T47D (cell line): ENCODE measurements at regions not wholly inside any gene's neighbourhood (a gene's known extent, or its start where the extent isn't known, plus 50 kb on each side); places are given as distances from the start of the nearest gene placed in this dataset.

Experiments
- DNase-seq, 2 experiments: peaks; one replicate each; pipeline versions ENCODE4 v3.0.0 to v3.0.0-alpha.2; 2011 to 2012; ENCODE audit warnings: low read depth in 1 of 2, low spot score in 1 of 2
- JUND ChIP-seq: IDR thresholded peaks from 2 replicates; pipeline ENCODE4 v1.6.1; 2012; ENCODE audit warnings: low read depth
- in situ Hi-C: cut with HindIII; loops from 2 replicates; pipeline ENCODE4 v1.10.0; 2016; ENCODE audit warnings: low sequenced_read_pairs, low pct_unique_long_range_greater_than_20kb

DNA sequence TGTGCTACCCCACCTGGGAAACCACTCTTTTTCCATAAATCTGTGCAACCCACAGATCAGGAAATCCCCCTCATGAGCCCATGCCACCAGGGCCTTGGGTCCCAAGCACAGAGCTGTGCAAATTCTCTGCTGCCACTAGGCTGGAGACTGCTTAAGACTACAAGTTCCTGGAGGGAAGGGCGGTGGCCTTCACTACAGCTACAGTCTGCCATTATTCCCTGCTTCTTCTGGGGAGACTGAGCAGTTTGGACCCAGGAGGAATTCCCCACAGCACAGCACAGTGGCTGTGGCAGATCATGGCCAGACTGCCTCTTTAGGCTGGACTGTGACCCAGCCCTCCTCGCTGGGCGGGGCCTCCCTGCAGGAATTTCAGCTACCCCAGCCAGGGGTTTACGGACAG is 89.7 kb upstream of the GRB10 start:
- in situ Hi-C loops, result no loop called here
- no peak for TF ChIP-seq JUND
- DNase-seq, result no peak

DNA sequence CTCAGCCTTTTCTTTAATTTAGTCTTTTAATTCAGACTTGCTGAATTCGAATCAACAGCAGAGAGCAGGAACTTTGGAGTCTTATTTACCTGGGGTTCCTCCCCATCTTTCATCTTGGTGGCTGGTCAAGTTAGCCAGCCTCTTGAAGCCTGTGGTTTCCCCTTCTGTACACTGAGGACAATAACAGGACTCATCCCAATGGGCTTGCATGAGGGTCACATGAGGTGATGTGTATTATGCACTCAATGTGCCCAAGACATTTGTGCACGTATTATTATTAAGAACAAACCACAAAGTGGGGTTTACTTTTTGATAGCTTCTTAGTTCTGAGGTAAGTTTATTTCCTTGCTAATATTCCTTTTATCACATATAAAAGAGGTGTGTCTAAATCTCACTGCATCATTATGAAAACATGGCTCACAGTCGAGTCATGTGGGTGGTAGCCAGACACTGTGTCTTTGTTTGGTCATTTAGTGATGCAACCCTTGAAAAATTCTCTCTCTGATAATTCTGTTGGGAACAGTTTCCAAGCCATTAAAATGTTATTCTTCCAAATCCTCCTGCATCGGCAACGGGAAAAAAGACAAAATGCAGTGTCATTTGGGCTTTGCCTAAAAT is 86.5 kb upstream of the GRB10 start:
- in situ Hi-C loops, result no loop called here
- DNase-seq, result no peak
- TF ChIP-seq JUND, result no peak

DNA sequence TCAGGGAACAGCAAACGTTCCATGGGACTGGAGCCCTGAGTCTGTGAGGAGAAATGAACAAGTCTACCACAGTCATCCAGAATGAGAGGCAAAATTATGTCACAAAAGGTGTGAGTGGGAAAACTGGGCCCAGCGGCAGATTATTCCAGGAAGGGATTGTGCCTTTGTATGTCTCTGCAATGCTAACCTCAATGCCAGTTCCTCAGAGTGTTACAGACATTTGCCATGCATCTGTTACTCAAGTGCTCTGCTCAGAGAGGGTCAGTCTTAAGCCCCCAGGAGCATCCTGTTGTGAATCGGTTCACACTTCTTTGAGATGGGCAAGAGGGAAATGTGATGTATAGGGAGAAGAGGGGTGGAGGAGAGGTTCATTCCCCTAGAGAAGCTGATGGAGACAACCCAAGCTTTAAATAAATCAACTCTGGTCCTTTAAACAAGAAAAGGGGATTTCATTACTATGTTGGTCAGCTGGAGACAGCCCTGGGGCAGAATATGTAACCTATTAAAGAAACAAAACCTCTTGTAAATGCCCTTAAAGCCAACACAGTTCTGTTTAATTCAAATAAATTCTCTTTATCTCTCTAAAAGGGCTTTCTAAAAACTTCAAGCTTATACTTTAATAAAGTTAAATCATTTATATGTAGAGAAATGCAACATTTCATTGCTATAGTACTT is 85.9 kb upstream of the GRB10 start:
- in situ Hi-C loops, result no loop called here
- no peak for TF ChIP-seq JUND
- no peak for DNase-seq

DNA sequence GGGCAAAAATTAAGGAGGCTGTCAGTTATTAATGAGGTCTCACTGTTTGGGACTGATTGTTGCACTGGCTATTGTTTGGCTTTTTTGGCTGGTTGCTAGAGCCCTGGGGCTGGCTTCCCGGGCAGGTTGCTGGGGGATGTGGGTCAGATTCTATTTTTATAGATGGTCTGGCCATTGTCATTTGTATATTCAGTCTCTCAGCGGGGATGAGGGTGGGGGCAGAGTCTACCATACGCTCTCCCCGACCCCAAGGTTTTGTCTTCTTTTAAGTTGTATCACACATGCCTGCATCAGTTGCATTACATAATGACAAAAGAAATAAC is 84.3 kb upstream of the GRB10 start:
- DNase-seq, result no peak
- in situ Hi-C loops, result no loop called here
- no peak for TF ChIP-seq JUND

DNA sequence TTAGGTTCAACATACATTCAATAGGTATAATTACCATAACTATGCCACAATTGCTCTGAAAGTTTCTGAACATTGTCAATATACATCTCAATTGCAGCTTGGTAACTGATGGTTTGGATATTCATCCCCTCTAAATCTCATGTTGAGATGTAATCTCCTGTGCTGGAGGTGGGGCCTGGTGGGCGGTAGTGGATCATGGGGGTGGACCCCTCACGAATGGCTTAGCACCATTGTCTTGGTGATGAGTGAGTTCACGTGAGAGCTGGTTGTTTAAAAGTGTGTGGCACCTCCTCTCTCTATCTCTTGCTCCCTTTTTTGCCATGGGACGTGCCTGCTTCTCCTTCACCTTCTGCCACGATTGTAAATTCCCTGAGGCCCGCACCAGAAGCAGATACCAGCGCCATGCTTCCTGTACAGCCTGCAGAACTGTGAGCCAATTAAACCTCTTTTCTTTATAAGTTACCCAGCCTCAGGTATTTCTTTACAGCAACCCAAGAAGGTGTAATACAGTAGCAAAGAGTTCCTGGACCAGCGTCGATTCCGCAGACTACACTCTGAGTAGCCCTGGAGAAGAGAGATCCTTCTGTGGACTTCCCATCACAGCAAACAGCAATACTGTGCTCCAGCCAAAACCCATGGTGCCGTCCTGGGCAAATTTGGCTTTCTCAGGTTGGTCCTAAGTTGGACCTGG is 83.8 kb upstream of the GRB10 start:
- DNase-seq, result no peak
- TF ChIP-seq JUND, result no peak

DNA sequence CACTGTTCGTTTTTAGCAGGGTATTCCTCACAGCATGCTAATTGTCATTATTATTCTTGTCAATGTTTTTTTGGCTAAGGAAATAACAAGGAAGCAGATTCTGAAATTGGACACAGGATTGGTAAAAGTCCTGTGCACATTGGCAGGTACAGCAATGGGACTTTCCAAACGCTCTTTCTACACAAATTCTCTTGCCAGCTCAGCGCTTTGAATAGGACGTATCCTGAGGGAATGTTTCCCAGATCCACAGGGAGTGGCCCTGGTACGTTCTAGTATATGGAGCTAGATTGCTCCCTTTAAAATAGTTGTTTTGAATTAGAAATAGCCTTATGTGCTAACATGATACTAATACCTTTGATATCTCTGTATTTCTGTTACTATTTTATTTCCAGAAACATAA is 82.8 kb upstream of the GRB10 start:
- no peak for DNase-seq
- no peak for TF ChIP-seq JUND
- in situ Hi-C loops, result no loop called here

More for the DNA sequence above, 83.8 kb upstream of the GRB10 start:
- in situ Hi-C loops, result no loop called here

DNA sequence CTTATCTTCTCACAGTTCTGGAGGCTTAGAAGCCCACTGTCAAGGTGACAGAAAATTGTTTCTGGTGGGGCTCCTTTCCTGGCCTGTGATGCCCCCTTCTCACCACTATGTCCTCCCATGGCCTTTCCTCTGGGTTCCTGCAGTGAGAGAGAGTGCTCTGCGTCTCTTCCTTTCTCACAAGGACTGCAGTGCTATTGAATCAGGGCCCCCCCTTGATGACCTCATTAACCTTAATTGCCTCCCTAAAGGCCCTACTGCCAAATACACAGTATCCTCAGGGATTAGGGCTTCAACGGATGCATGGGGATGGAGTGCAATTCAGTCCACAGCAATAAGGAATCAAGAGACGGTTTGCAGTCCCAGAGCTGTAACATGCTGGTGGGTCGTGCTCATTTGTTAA is 82.0 kb upstream of the GRB10 start:
- TF ChIP-seq JUND, result no peak
- in situ Hi-C loops, result no loop called here
- DNase-seq, result no peak

DNA sequence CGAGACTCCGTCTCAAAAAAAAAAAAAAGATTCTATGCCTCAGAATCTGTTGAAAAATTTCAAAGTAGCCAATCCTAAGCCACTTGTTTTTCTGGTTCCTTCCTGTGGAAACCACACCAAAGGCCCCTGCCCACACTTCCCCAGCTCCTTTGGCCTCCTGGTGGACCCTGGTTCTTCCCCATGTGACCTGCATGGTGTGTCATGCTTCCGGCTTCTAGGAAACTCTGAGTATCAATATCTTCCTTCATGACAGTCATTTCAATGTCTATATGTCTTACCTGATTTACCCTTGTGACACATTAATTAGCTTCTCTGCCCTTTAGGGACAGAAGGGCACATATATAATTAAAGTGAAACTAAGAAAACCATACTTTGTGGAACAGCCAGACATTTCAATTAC is 80.4 kb upstream of the GRB10 start:
- TF ChIP-seq JUND, result no peak
- DNase-seq, result no peak
- in situ Hi-C loops, result no loop called here

DNA sequence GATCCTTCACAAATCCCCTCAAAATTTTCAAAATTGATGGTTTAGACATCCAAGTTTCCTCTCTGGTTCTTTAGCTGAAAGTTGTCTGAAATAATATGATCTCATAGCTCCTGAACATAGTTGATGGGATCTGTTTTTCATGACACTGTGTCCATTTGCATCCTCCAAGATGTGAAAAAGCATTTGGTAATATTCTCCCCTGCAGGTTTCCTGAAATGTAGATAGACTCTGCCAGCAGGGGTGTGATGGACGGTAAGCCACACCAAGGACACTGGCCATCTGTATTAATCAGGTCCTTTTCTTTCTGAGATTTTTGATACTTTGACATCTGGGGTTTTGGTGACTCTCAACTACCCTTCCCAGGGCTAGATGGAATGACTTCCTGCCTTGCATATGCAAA is 79.6 kb upstream of the GRB10 start:
- TF ChIP-seq JUND, result no peak
- DNase-seq, result no peak
- in situ Hi-C loops, result no loop called here

DNA sequence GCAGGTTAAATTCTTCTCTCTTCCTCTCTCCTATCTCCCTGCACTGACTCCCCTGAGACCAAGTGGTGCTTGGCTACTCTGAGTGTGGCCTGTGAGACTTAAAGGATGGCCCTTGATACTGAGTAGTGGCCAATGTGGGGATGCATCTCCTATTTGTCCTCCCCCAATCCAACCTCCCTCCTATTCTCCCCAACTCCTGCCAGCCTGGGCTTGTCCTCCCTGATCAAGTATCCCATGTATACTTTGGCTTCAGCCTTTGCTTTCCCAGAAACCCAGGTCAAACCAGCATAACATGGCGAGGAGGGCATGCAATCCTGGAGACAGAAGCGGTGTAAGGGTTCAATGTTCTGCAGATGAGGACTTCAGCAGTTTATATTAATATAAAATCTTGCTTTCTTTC is 77.9 kb upstream of the GRB10 start:
- in situ Hi-C loops, result no loop called here
- TF ChIP-seq JUND, result no peak
- no peak for DNase-seq

DNA sequence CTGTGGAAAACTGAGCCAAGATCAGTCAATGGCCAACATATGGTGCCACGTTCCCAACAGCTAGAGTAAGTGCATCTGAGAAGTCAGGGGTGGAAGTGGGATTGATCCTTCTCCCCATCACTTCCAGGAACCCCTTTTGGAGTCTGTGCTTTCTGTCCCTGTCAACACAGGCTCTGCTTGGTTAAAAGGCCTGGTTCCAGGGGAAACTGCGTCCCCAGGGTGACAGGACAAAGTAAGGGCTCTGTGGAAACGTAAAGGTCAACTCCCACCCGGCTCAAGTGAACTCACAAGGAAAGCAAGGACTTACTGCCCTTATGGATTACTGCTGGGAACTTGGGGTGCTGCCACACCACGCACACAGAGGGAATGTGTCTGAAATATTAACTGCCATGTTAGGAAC is 77.5 kb upstream of the GRB10 start:
- TF ChIP-seq JUND, result no peak
- in situ Hi-C loops, result no loop called here
- DNase-seq, result no peak

DNA sequence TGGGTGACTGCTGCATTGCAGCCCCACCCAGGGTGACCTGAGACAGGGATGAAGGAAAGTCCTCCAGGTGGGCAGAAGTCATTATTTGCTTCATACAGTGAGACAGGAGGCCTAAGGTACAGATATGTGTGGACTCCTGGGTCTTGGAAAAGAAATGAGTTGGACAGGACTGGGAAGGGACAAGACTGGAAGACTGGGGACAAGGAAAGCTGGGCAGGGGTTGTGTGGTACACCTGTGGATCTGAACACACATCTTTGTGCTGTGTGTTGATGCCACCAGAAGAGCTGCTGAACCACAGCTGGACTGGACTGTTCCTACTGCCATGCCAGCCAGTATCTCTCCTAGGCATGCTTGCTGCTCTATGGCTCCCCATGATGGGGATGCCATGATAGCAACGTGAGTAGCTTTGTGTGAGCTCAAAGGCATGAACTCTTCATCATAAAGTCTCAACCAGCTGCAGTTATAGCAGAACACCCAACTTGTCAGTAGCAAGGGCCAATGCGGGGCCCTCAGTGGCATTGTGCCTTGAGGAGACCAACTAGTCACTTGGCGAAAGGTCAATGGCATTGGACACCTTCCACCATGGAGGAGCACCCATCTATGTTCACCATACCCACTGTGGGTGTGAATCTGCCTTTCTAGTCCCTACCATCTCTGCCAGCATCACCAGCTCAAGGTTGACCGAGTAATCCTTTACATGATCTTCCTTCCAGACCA is 76.0 kb upstream of the GRB10 start:
- in situ Hi-C loops, result no loop called here
- DNase-seq, result no peak
- no peak for TF ChIP-seq JUND
